ENCODE measurements at regions not wholly inside any gene's neighbourhood (a gene's known extent, or its start where the extent isn't known, plus 50 kb on each side); places are given as distances from the start of the nearest gene placed in this dataset.
"Not testable (repeated sequence)": the region's sequence is repeated elsewhere in the genome, so short reads cannot be mapped to it uniquely, and the experiment has no call there.

GRCh38 chr1:121080197-121080903, 103.8 kb downstream of the FAM72B start:
- H2AFZ ChIP-seq (ENCODE audit: low read length); H3K27ac ChIP-seq (ENCODE audit: low read length); intact Hi-C loops (cut with micrococcal nuclease); H3K4me1 ChIP-seq (ENCODE audit: insufficient read depth, low read length); ATAC-seq; H3K79me2 ChIP-seq (ENCODE audit: low read length); CTCF ChIA-PET; H3K36me3 ChIP-seq (ENCODE audit: low read depth, low read length); H4K20me1 ChIP-seq (ENCODE audit: low read length); DNase-seq; H3F3A ChIP-seq (ENCODE audit: low read length, unreplicated experiment); H3K4me3 ChIP-seq (ENCODE audit: low read length); BruUV-seq (replicated peaks); H3K9ac ChIP-seq (ENCODE audit: low read length); H3K27me3 ChIP-seq (ENCODE audit: low read length); POLR2A ChIA-PET (ENCODE audit: unreplicated experiment); H3K9me3 ChIP-seq (ENCODE audit: low read length); H3K9me2 ChIP-seq (replicated peaks; ENCODE audit: low read length); H3K4me2 ChIP-seq (ENCODE audit: low read length): not testable (repeated sequence)

- H3F3A ChIP-seq (ENCODE audit: low read length, unreplicated experiment); H4K20me1 ChIP-seq (ENCODE audit: low read length); H3K36me3 ChIP-seq (ENCODE audit: low read depth, low read length); H3K27me3 ChIP-seq (ENCODE audit: low read length); POLR2A ChIA-PET (ENCODE audit: unreplicated experiment); H3K9me2 ChIP-seq (replicated peaks; ENCODE audit: low read length); H3K4me2 ChIP-seq (ENCODE audit: low read length); H3K79me2 ChIP-seq (ENCODE audit: low read length); CTCF ChIA-PET; H3K27ac ChIP-seq (ENCODE audit: low read length); intact Hi-C loops (cut with micrococcal nuclease); H3K9me3 ChIP-seq (ENCODE audit: low read length); BruUV-seq (replicated peaks); DNase-seq; ATAC-seq; H3K4me1 ChIP-seq (ENCODE audit: insufficient read depth, low read length); H3K4me3 ChIP-seq (ENCODE audit: low read length); H3K9ac ChIP-seq (ENCODE audit: low read length); H2AFZ ChIP-seq (ENCODE audit: low read length): not testable (repeated sequence)
Observed at GRCh38 chr1:121080904-121081264, 103.3 kb downstream of the FAM72B start.

- POLR2A ChIA-PET (ENCODE audit: unreplicated experiment); intact Hi-C loops (cut with micrococcal nuclease); DNase-seq; H3K27ac ChIP-seq (ENCODE audit: low read length); ATAC-seq; H3K79me2 ChIP-seq (ENCODE audit: low read length); H3K27me3 ChIP-seq (ENCODE audit: low read length); BruUV-seq (replicated peaks); H4K20me1 ChIP-seq (ENCODE audit: low read length); H3K9me3 ChIP-seq (ENCODE audit: low read length); H2AFZ ChIP-seq (ENCODE audit: low read length); H3K9me2 ChIP-seq (replicated peaks; ENCODE audit: low read length); CTCF ChIA-PET; H3K4me3 ChIP-seq (ENCODE audit: low read length); H3K36me3 ChIP-seq (ENCODE audit: low read depth, low read length); H3F3A ChIP-seq (ENCODE audit: low read length, unreplicated experiment); H3K9ac ChIP-seq (ENCODE audit: low read length); H3K4me2 ChIP-seq (ENCODE audit: low read length); H3K4me1 ChIP-seq (ENCODE audit: insufficient read depth, low read length): not testable (repeated sequence)
Observed at GRCh38 chr1:121081625-121082199, 102.4 kb downstream of the FAM72B start.

GRCh38 chr1:121082995-121083394, 101.1 kb downstream of the FAM72B start:
- POLR2A ChIA-PET (ENCODE audit: unreplicated experiment); H4K20me1 ChIP-seq (ENCODE audit: low read length); H3F3A ChIP-seq (ENCODE audit: low read length, unreplicated experiment); H3K36me3 ChIP-seq (ENCODE audit: low read depth, low read length); H3K4me3 ChIP-seq (ENCODE audit: low read length); H3K79me2 ChIP-seq (ENCODE audit: low read length); H3K9me2 ChIP-seq (replicated peaks; ENCODE audit: low read length); H2AFZ ChIP-seq (ENCODE audit: low read length); BruUV-seq (replicated peaks); H3K4me1 ChIP-seq (ENCODE audit: insufficient read depth, low read length); ATAC-seq; H3K4me2 ChIP-seq (ENCODE audit: low read length); H3K27ac ChIP-seq (ENCODE audit: low read length); H3K9ac ChIP-seq (ENCODE audit: low read length); H3K9me3 ChIP-seq (ENCODE audit: low read length); CTCF ChIA-PET; intact Hi-C loops (cut with micrococcal nuclease); H3K27me3 ChIP-seq (ENCODE audit: low read length); DNase-seq: not testable (repeated sequence)

GRCh38 chr1:121086249-121086648, 97.9 kb downstream of the FAM72B start:
- H3K36me3 ChIP-seq (ENCODE audit: low read depth, low read length); intact Hi-C loops (cut with micrococcal nuclease); H3K27ac ChIP-seq (ENCODE audit: low read length); BruUV-seq (replicated peaks); ATAC-seq; H3K79me2 ChIP-seq (ENCODE audit: low read length); H3F3A ChIP-seq (ENCODE audit: low read length, unreplicated experiment); H3K4me3 ChIP-seq (ENCODE audit: low read length); DNase-seq; H3K9me2 ChIP-seq (replicated peaks; ENCODE audit: low read length); H3K27me3 ChIP-seq (ENCODE audit: low read length); CTCF ChIA-PET; POLR2A ChIA-PET (ENCODE audit: unreplicated experiment); H2AFZ ChIP-seq (ENCODE audit: low read length); H3K4me2 ChIP-seq (ENCODE audit: low read length); H3K4me1 ChIP-seq (ENCODE audit: insufficient read depth, low read length); H3K9me3 ChIP-seq (ENCODE audit: low read length); H4K20me1 ChIP-seq (ENCODE audit: low read length); H3K9ac ChIP-seq (ENCODE audit: low read length): not testable (repeated sequence)

- ATAC-seq; H3K4me2 ChIP-seq (ENCODE audit: low read length); H2AFZ ChIP-seq (ENCODE audit: low read length); H3K9me2 ChIP-seq (replicated peaks; ENCODE audit: low read length); H3K4me3 ChIP-seq (ENCODE audit: low read length); BruUV-seq (replicated peaks); DNase-seq; H3K36me3 ChIP-seq (ENCODE audit: low read depth, low read length); H3K9me3 ChIP-seq (ENCODE audit: low read length); H3K27me3 ChIP-seq (ENCODE audit: low read length); H3K79me2 ChIP-seq (ENCODE audit: low read length); POLR2A ChIA-PET (ENCODE audit: unreplicated experiment); H4K20me1 ChIP-seq (ENCODE audit: low read length); H3K27ac ChIP-seq (ENCODE audit: low read length); H3K9ac ChIP-seq (ENCODE audit: low read length); CTCF ChIA-PET; H3F3A ChIP-seq (ENCODE audit: low read length, unreplicated experiment); intact Hi-C loops (cut with micrococcal nuclease); H3K4me1 ChIP-seq (ENCODE audit: insufficient read depth, low read length): not testable (repeated sequence)
Observed at GRCh38 chr1:121087221-121087620, 96.9 kb downstream of the FAM72B start.

- H3K79me2 ChIP-seq (ENCODE audit: low read length); CTCF ChIA-PET; H3F3A ChIP-seq (ENCODE audit: low read length, unreplicated experiment); intact Hi-C loops (cut with micrococcal nuclease); H3K9me3 ChIP-seq (ENCODE audit: low read length); H3K27me3 ChIP-seq (ENCODE audit: low read length); H3K4me1 ChIP-seq (ENCODE audit: insufficient read depth, low read length); H3K9me2 ChIP-seq (replicated peaks; ENCODE audit: low read length); BruUV-seq (replicated peaks); POLR2A ChIA-PET (ENCODE audit: unreplicated experiment); H3K36me3 ChIP-seq (ENCODE audit: low read depth, low read length); H3K4me3 ChIP-seq (ENCODE audit: low read length); H3K4me2 ChIP-seq (ENCODE audit: low read length); H2AFZ ChIP-seq (ENCODE audit: low read length); ATAC-seq; H3K9ac ChIP-seq (ENCODE audit: low read length); H3K27ac ChIP-seq (ENCODE audit: low read length); H4K20me1 ChIP-seq (ENCODE audit: low read length); DNase-seq: not testable (repeated sequence)
Observed at GRCh38 chr1:121088568-121088967, 95.6 kb downstream of the FAM72B start.

Data from PC-3 (cell line).